ENCODE measurements at regions not wholly inside any gene's neighbourhood (a gene's known extent, or its start where the extent isn't known, plus 50 kb on each side); places are given as distances from the start of the nearest gene placed in this dataset.

DNA sequence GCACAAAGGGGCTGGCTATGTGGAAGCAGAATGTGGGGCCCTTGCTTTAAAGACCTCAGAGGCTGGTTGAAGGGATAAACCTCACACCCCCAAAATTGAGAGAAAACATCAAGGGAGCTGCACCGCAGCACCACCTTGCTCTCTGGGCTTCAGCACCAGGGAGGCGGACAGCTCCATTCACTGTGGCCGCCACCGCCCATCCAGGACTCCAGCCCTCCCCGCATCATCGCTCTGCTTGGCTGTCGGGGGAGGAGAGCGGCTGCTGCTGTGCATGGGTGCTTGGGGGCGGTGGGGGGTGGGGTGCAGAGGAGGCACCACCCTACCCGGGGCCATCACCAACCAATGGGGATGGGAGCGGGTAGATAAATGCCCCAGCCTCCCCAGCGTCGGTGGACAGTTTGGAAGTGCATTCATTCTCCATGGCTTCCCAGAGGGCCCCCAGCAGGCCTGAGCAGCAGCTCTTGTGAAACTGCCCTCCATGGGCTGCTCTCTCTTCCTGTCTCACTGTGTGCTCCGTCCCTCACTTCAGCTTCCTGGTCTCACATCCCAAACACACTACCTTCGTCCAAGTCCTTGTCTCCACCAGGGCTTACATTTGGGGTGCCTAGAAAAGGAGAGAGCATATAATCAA, 75.7 kb upstream of the BHLHE23 start:
- POLR2A ChIA-PET: interaction anchor here (0.5 to 1.0 kb wide), 4 partner anchors 10 to 350 kb away, joined by 3 to 7 read pairs (median 4); no protein-coding TSS in a partner anchor
- H3K4me1 ChIP-seq (replicated peaks in 1 of 2; ENCODE audit: control insufficient read depth in 2 of 2, insufficient read depth in 2 of 2, low read length in 2 of 2): no peaks in the 10 kb centered on the region; a peak in 1 of 5 replicates
- H3K9ac ChIP-seq (ENCODE audit: insufficient read depth in 1 of 2, low read depth in 2 of 2, low read length in 2 of 2): no peak overlapping the region
- no peaks in the 10 kb centered on the region for H3K36me3 ChIP-seq (ENCODE audit: control insufficient read depth, insufficient read depth, low read length)
- peak; percentile 66 to 87 (median 82) for DNase-seq (ENCODE audit: extremely low read depth in 1 of 4, low spot score in 3 of 4)
- 0 out of 2 replicates have a peak, but pooled peaks cover 11% of the 10 kb centered on the region for H4K20me1 ChIP-seq (replicated peaks; ENCODE audit: control insufficient read depth, insufficient read depth, low read length)
- in situ Hi-C loops (cut with MboI) (no loop called here), intact Hi-C loops (cut with micrococcal nuclease) (no loop called here)
- peak; percentile 80 for FAIRE-seq
- ATAC-seq: peak; percentile 95
- no peak overlapping the region for H3K27ac ChIP-seq (ENCODE audit: extremely low read depth, low read depth, low read length)
- CTCF ChIA-PET (ENCODE audit: low intra/inter-chr PET ratio): no interaction called here
- no peaks in the 10 kb centered on the region for H3K9me1 ChIP-seq (ENCODE audit: control insufficient read depth, insufficient read depth, low read length)
- peaks cover 19 to 50% of the 10 kb centered on the region in 2 experiments; a peak in 4 of 5 replicates for H3K27me3 ChIP-seq (ENCODE audit: control insufficient read depth in 2 of 2, insufficient read depth in 2 of 2, low read length in 2 of 2)
- no TSS peak for BruUV-seq (replicated peaks)
- H3K4me2 ChIP-seq (ENCODE audit: insufficient read depth, low read length): no peak overlapping the region
- H3K79me2 ChIP-seq (ENCODE audit: control insufficient read depth, insufficient read depth, low read length): no peaks in the 10 kb centered on the region
- no peak overlapping the region for H2AFZ ChIP-seq (ENCODE audit: low read depth, low read length)
- H3K4me3 ChIP-seq: no peak overlapping the region
- 5% methylated on average over 13 of the region's 15 CpGs for WGBS (ENCODE audit: insufficient coverage, low coverage, missing lambda C conversion rate)
- 0 out of 2 replicates have a peak, but pooled peaks cover 2% of the 10 kb centered on the region for H3K9me3 ChIP-seq (replicated peaks; ENCODE audit: control insufficient read depth, insufficient read depth, low read depth, low read length)
- TF ChIP-seq POLR2AphosphoS5 (IDR thresholded peaks at IDR 0.05; ENCODE audit: control insufficient read depth, insufficient read depth, low read depth, low read length): no peak
- TF ChIP-seq, protein P1, sequence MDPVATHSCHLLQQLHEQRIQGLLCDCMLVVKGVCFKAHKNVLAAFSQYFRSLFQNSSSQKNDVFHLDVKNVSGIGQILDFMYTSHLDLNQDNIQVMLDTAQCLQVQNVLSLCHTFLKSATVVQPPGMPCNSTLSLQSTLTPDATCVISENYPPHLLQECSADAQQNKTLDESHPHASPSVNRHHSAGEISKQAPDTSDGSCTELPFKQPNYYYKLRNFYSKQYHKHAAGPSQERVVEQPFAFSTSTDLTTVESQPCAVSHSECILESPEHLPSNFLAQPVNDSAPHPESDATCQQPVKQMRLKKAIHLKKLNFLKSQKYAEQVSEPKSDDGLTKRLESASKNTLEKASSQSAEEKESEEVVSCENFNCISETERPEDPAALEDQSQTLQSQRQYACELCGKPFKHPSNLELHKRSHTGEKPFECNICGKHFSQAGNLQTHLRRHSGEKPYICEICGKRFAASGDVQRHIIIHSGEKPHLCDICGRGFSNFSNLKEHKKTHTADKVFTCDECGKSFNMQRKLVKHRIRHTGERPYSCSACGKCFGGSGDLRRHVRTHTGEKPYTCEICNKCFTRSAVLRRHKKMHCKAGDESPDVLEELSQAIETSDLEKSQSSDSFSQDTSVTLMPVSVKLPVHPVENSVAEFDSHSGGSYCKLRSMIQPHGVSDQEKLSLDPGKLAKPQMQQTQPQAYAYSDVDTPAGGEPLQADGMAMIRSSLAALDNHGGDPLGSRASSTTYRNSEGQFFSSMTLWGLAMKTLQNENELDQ (CRISPR knock-in tag; IDR thresholded peaks at IDR 0.05; ENCODE audit: borderline replicate concordance): no peak
- no peak for TF ChIP-seq POLR3G (IDR thresholded peaks at IDR 0.05; ENCODE audit: extremely low read depth, insufficient read length, insufficient replicate concordance)
- TF ChIP-seq ZNF24 (IDR thresholded peaks at IDR 0.05): peak; percentile 51; the same call in 1 of the 2 replicates
- TF ChIP-seq FOXM1 (IDR thresholded peaks at IDR 0.05; ENCODE audit: low read depth): no peak
- no peak for TF ChIP-seq FOXM1 (CRISPR knock-in tag; IDR thresholded peaks at IDR 0.05; ENCODE audit: low read depth)
- TF ChIP-seq, protein P2, sequence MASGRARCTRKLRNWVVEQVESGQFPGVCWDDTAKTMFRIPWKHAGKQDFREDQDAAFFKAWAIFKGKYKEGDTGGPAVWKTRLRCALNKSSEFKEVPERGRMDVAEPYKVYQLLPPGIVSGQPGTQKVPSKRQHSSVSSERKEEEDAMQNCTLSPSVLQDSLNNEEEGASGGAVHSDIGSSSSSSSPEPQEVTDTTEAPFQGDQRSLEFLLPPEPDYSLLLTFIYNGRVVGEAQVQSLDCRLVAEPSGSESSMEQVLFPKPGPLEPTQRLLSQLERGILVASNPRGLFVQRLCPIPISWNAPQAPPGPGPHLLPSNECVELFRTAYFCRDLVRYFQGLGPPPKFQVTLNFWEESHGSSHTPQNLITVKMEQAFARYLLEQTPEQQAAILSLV (tag; IDR thresholded peaks at IDR 0.05): no peak
- TF ChIP-seq HDAC1 (IDR thresholded peaks at IDR 0.05): no peak
- no peak for TF ChIP-seq ZNF57 (CRISPR knock-in tag; IDR thresholded peaks at IDR 0.05)
- no peak for TF ChIP-seq GTF2A2 (tag; IDR thresholded peaks at IDR 0.05)
- TF ChIP-seq, protein P3, sequence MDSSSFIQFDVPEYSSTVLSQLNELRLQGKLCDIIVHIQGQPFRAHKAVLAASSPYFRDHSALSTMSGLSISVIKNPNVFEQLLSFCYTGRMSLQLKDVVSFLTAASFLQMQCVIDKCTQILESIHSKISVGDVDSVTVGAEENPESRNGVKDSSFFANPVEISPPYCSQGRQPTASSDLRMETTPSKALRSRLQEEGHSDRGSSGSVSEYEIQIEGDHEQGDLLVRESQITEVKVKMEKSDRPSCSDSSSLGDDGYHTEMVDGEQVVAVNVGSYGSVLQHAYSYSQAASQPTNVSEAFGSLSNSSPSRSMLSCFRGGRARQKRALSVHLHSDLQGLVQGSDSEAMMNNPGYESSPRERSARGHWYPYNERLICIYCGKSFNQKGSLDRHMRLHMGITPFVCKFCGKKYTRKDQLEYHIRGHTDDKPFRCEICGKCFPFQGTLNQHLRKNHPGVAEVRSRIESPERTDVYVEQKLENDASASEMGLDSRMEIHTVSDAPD (CRISPR knock-in tag; IDR thresholded peaks at IDR 0.05): no peak
- peak; percentile 96 for TF ChIP-seq MIER1 (IDR thresholded peaks at IDR 0.05; ENCODE audit: low read depth)
- TF ChIP-seq, protein P4, sequence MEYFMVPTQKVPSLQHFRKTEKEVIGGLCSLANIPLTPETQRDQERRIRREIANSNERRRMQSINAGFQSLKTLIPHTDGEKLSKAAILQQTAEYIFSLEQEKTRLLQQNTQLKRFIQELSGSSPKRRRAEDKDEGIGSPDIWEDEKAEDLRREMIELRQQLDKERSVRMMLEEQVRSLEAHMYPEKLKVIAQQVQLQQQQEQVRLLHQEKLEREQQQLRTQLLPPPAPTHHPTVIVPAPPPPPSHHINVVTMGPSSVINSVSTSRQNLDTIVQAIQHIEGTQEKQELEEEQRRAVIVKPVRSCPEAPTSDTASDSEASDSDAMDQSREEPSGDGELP (CRISPR knock-in tag; IDR thresholded peaks at IDR 0.05; ENCODE audit: borderline replicate concordance): peak; percentile 34; the same call in 1 of the 2 replicates
- TF ChIP-seq ZNF780A (CRISPR knock-in tag; IDR thresholded peaks at IDR 0.05): no peak
- peak; percentile 98 for TF ChIP-seq EHMT2 (IDR thresholded peaks at IDR 0.05)
- no peak for TF ChIP-seq ZNF354B (CRISPR knock-in tag; IDR thresholded peaks at IDR 0.05)
- TF ChIP-seq SMARCE1 (IDR thresholded peaks at IDR 0.05): no peak
- no peak for TF ChIP-seq WHSC1 (IDR thresholded peaks at IDR 0.05; ENCODE audit: low read length)

All from K562 (cell line).